HG03571 (cell line): ENCODE measurements at regions not wholly inside any gene's neighbourhood (a gene's known extent, or its start where the extent isn't known, plus 50 kb on each side); places are given as distances from the start of the nearest gene placed in this dataset.
"Not testable (repeated sequence)": the region's sequence is repeated elsewhere in the genome, so short reads cannot be mapped to it uniquely, and the experiment has no call there.

Source experiments
- ATAC-seq: cut with Tn5 transposase; IDR thresholded peaks from one replicate; pipeline ENCODE4 v1.9.1; 2021; ENCODE audit not compliant: unreplicated experiment

DNA sequence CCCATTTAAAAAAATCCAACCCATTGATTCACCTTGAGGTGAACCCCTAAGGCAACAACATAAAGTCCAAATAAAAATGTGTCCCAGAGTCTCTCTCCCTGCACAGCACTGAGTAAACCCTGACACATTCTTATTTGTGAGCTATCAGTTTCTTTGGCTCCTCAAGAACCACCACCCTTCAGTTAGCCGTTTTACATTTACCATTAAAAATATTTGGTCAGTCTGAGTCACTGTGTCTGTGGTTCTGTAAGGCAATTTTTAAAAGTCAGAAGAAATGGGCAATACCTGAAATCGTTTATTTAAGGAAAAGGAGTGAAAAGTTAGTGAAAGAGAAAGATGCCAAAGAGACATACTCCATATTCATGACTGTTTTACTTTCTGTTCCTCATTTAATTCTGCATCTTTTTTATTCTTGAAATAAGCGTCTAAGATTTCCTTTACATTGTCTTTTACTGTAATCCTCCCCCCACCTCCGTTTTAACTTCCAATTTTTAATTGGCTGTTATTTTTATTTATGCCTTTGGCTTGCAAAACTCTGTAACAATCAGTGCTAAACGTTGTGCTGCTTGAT, 91.7 kb upstream of the IVNS1ABP start:
- ATAC-seq, result no peak

DNA sequence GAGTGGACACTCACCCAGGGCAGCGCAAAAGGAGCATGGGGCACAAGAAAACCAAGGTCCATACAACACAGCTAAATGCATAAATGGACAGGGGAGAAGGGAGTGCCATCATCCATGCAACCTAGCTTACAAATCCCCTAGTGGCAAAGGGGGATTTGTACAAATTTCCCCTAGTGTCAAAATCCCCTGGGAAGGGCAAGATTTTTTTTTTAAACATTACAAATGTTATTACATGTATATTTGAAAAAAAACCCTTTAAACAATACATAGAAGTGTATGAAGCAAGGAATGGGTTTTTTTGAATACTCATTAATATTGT, 89.6 kb upstream of the IVNS1ABP start:
- ATAC-seq, result no peak

- no peak for ATAC-seq
Observed at GRCh38 chr1:185406006-185406690, 89.1 kb upstream of the IVNS1ABP start.

DNA sequence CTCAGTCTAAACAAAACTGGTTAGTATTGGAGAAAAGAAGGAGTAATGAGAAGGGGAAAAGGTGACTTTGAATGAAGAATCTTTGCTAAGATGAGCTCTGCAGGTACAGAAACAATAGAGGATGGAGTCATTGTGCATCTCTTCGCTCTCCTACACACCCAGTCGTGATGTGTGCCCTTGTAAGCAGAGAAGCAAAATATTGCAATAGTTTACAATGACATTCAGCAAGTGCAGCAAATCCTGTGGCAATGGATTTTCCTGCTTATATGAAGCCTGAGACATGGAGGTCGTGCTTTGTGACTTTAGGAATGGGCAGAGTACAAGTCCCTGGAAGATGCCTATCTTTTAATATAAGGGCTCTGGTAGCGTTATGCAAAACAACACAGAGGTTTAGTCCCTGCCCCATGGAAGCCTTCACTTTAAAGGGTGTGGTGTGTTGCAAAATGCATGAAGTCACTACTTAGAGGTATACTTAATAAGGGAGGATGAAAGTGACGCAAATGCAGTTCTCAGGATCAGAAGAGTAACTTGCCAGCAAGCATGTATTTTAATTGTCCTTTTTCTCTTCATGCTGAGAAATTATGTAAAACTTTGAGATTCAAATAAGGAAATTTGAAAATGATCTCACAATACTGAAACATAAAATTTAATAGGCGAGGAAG, 88.0 kb upstream of the IVNS1ABP start:
- no peak for ATAC-seq

- no peak for ATAC-seq
Observed at GRCh38 chr1:185404291-185404690, 87.2 kb upstream of the IVNS1ABP start.

DNA sequence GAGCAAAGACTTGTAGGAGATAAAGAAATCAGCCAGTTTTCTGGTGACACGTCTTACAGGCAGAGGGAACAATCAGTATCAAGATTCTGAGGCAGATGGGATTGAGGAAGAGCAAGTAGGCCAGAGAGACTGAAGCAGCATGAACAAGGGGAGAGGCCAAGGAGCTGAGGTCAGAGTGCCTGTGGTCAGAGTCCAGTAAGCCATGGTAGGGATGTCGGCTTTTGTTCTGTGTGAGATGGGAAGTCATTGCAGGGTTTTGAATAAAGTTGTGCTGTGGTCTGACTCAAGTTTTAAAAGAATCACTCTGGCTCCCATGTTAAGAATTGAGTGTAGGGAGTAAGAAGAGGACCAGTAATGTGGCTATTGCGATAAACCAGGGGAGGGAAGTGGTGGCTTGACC, 85.9 kb upstream of the IVNS1ABP start:
- ATAC-seq, result no peak

- ATAC-seq, result no peak
Observed at GRCh38 chr1:185401019-185401418, 84.0 kb upstream of the IVNS1ABP start.

- ATAC-seq, result no peak
Observed at GRCh38 chr1:185400052-185400451, 83.0 kb upstream of the IVNS1ABP start.

- no peak for ATAC-seq
Observed at GRCh38 chr1:185398599-185398998, 81.6 kb upstream of the IVNS1ABP start.

- no peak for ATAC-seq
Observed at GRCh38 chr1:185398022-185398421, 81.0 kb upstream of the IVNS1ABP start.

- ATAC-seq, result no peak
Observed at GRCh38 chr1:185397183-185397582, 80.1 kb upstream of the IVNS1ABP start.

- no peak for ATAC-seq
Observed at GRCh38 chr1:185396126-185396525, 79.1 kb upstream of the IVNS1ABP start.

- no peak for ATAC-seq
Observed at GRCh38 chr1:185393815-185394214, 76.8 kb upstream of the IVNS1ABP start.

DNA sequence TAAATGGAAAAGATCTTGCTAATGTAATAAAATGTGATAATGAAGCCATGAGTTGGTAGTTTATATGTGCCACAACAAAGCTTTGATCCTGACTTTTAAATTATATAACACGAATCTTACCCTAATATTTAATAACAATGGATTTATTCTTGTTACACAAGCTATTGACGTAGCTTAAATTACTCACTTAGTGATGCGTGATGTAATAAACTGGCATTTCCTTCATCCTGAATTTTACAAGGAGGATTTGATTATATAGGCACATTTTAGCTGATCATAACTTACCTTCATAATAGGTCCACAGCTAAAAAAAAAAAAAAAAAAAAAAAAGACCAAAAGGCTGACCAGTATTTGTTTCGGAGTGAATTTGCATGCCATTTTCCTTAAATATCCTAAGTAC, 76.2 kb upstream of the IVNS1ABP start:
- no peak for ATAC-seq

- ATAC-seq, result no peak
Observed at GRCh38 chr1:185388815-185389214, 71.8 kb upstream of the IVNS1ABP start.

DNA sequence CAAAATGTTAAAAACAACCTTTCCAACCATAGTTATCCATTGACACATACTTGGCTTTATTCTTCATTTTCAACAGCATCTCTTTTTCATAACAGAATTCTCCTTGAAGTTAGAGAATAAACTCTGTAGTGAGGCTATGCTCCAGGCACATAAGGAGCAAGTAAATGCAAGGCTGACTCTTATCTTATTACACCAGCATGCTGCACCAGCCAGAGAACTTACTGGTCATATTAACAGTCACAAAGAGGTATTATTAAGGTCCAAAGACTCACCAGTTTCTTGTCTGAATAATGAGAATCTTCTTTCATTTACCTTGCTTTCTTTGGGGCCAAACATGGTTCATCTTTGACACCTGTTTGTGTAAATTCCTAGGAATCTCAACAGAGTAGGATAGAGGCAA, 71.3 kb upstream of the IVNS1ABP start:
- no peak for ATAC-seq

- no peak for ATAC-seq
Observed at GRCh38 chr1:185385991-185386390, 68.9 kb upstream of the IVNS1ABP start.

DNA sequence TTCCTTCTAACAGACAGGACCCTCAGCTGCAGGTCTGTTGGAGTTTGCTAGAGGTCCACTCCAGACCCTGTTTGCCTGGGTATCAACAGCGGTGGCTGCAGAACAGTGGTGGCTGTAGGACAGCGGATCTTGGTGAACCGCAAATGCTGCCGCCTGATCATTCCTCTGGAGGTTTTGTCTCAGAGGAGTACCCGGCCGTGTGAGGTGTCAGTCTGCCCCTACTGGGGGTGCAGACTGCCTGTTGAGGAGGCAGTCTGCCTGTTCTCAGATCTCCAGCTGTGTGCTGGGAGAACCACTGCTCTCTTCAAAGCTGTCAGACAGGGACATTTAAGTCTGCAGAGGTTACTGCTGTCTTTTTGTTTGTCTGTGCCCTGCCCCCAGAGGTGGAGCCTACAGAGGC, 66.8 kb upstream of the IVNS1ABP start:
- not testable (repeated sequence) for ATAC-seq

- ATAC-seq, result no peak
Observed at GRCh38 chr1:185377831-185378230, 60.8 kb upstream of the IVNS1ABP start.

GRCh38 chr1:185376840-185377635, 60.0 kb upstream of the IVNS1ABP start:
- no peak for ATAC-seq

DNA sequence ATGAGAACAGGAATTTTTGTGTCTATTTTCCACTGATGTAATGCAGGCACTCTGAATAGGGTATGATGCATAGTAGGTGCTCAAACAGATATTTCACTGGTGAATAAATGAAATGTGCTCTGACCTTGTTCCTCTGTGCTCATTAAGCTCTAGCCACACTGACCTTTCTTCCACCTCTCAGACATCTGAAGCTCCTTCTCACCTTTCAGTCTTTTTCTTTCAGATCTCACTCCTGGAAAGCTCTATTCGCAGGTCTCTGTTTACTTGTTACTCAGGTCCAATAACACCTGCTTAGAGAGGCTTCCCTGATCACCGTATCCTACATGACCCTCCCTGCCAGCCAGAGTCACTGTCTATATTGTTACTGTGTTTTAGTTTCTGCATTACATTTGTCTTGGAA, 59.2 kb upstream of the IVNS1ABP start:
- ATAC-seq, result no peak

DNA sequence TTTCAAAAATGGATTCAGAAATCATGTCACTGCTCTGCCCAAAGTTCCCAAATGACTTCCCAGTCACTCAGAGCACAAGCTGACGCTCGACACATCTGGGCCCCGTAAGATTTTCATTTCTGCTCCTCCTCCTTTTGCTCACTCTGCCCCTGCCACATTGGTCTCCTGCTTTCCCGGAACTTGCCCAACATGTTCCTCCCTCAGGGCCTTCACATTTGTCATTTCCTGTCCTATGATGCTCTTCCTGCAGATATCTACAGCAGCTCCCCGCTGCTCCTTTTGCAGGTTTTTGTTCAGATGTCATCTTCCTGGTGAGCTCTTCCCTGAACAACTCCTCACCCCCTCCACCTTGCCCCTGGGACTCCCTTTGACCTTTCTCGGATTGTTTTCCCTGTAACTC, 58.5 kb upstream of the IVNS1ABP start:
- ATAC-seq, result no peak
